Epithelial cell of esophagus (primary cell): ENCODE measurements at regions not wholly inside any gene's neighbourhood (a gene's known extent, or its start where the extent isn't known, plus 50 kb on each side); places are given as distances from the start of the nearest gene placed in this dataset.
"Not testable (repeated sequence)": the region's sequence is repeated elsewhere in the genome, so short reads cannot be mapped to it uniquely, and the experiment has no call there.

Source experiments
- DNase-seq: peaks from one replicate; pipeline ENCODE4 v3.0.0; 2010; ENCODE audit warnings: low read depth
- H3K4me3 ChIP-seq: 2 replicates; pipeline ENCODE4 v1.5.1; 2011; ENCODE audit warnings: mild to moderate bottlenecking, low read length, control low read depth
- TF ChIP-seq, protein P1 (sequence below): IDR thresholded peaks from 2 replicates; pipeline ENCODE4 v1.5.1; 2011; ENCODE audit warnings: low read depth, mild to moderate bottlenecking, low read length, control low read depth, inconsistent platforms; ENCODE audit not compliant: insufficient read depth; ENCODE audit errors: missing control alignments

DNA sequence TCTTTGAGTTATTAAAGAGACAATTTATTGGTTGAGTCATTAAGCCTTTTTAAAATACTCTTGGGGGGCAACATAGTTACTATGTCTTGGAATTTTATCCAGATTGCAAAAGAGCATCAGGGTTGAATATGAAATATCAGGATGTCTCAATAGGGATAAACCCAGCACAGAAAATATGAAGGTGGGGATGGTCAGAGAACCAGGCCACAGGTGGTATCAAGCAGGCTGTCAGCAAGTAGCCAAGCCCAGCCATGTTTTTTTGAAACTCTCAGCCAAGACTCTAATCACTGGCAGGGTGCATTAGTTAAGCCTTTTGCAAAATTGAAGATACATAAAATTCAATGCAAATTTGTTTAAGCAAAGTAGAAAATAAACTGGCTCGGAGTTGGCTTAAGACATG is 468.9 kb downstream of the DTWD2 start:
- TF ChIP-seq, protein P1, sequence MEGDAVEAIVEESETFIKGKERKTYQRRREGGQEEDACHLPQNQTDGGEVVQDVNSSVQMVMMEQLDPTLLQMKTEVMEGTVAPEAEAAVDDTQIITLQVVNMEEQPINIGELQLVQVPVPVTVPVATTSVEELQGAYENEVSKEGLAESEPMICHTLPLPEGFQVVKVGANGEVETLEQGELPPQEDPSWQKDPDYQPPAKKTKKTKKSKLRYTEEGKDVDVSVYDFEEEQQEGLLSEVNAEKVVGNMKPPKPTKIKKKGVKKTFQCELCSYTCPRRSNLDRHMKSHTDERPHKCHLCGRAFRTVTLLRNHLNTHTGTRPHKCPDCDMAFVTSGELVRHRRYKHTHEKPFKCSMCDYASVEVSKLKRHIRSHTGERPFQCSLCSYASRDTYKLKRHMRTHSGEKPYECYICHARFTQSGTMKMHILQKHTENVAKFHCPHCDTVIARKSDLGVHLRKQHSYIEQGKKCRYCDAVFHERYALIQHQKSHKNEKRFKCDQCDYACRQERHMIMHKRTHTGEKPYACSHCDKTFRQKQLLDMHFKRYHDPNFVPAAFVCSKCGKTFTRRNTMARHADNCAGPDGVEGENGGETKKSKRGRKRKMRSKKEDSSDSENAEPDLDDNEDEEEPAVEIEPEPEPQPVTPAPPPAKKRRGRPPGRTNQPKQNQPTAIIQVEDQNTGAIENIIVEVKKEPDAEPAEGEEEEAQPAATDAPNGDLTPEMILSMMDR, result no peak
- DNase-seq, result no peak
- no peak overlapping the region for H3K4me3 ChIP-seq

DNA sequence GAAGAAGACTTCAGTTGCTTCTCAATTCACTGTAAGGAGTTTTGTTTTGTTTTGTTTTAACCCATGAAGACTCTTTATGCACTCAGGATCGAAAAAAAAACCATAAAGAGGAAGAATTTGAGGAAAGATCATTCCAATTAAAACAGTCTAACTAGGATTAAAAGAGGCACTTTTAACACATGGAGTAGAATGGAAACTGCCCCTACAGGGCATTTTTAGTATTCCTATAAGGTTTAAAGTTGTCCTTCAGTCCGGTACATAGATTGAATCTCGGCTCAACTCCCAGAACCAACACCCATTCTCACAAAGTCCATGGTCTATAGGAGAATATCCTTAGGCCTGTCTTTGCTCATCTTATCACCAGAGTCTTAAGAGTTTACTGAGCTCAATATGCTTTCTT is 469.6 kb downstream of the DTWD2 start:
- no peak for DNase-seq
- H3K4me3 ChIP-seq, result no peak overlapping the region
- TF ChIP-seq, protein P1, result no peak

DNA sequence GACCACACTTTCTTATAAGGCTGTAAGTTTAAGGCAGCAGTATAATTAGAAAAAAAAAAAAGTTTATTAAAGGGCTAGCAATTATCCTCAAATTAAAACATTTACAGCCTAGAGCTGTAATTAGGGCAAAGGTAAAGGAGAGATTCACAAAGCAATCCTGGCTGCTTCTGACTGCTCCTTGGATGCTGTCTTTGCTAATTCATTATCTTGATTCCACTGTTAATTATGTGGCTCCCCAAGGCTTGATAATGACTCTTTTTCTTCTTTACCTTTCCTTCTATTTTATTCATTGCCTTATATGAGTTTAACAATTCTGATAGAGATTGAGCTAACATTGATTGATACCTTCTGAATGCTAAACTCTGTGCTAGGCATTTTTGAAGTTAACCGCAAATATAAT is 476.5 kb downstream of the DTWD2 start:
- DNase-seq, result no peak
- no peak overlapping the region for H3K4me3 ChIP-seq
- TF ChIP-seq, protein P1, result no peak

DNA sequence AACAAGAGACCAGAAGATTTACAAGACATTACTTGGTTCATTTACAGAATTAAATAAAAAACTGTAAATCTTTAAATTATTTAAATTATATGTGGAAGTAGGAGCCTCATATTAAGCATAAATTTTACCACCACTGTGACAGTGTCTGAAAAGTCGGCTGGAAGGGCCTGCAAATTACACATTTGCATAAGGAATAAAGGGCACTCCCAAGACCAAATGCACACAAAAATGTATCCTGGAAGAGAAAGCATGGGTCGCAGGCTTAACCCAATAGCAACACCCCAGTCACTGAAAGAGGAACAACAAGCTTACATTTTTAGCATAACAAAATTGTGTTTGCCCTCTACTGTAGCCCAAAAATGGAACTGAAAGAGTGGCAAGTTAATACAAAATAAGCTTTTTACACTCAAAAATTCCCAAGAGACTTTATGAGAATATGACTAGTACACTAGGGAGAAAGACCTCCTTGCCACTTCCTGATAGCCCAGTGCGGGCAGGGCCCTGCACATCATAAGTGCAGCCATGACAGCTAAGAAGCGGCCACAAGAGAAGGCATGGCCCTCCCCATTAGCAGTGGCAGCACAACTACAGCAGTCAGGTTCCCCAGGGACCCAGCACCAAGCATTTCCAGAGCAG is 482.0 kb downstream of the DTWD2 start:
- H3K4me3 ChIP-seq, result no peak overlapping the region
- TF ChIP-seq, protein P1, result no peak
- DNase-seq, result no peak

DNA sequence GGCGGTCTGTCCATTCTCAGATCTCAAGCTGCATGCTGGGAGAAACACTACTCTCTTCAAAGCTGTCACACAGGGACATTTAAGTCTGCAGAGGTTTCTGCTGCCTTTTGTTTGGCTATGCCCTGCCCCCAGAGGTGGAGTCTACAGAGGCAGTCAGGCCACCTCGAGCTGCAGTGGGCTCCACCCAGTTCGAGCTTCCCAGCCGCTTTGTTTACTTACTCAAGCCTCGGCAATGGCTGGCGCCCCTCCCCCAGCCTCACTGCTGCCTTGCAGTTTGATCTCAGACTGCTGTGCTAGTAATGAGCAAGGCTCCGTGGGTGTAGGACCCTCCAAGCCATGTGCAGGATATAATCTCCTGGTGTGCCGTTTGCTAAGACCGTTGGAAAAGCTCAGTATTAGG is 486.1 kb downstream of the DTWD2 start:
- not testable (repeated sequence) for H3K4me3 ChIP-seq, DNase-seq

DNA sequence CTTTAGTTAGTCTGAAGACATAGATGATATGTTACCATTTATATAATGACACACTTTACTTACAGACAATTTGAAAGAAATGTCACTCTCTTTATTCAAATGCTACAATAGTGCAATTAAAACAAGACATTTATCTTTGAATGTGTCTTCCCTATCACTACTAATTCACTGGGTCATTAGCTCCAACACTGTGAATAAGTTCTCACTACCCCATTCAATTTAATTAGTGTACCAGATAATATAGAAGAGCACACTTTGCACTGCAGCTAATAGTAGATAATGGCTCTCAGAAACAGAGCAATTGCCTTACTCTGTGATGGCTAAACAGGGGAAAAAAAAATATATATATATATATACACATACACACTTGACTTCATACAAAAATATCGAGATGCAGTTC is 497.0 kb downstream of the DTWD2 start:
- H3K4me3 ChIP-seq, result no peak overlapping the region
- TF ChIP-seq, protein P1, result no peak
- DNase-seq, result no peak

DNA sequence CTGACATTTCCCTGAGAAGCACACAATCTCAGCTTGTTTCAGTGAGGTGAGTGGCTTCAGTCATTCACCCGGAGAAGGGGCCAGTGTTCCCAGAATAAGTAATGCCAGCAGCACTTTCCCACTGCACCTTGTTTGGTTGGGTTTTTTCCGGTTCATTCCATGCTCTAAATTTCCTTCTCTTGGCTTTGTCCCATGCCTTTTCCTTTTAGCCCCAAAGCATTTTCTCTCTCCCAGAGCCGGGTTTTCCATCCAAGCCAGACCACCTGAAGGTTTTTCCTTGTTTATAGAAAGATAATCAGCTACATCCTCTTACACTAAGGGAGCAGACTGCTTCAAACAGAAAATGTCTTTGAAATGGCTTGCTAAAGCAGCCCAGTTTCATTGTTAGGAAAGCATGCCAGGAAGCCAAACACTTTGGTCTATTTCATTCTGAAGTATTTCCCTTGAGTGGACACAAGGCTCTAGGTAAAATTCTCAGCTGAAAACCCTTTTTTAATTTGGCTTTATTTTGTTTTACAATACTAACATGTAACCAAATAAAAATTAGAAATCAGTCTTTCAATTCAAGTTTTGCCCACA is 501.6 kb downstream of the DTWD2 start:
- no peak overlapping the region for H3K4me3 ChIP-seq
- DNase-seq, result no peak
- TF ChIP-seq, protein P1, result no peak
